Stimulated activated naive B cell treated with anti-CD40 and anti-IgM and Interleukin-4, amounts not matched to agents 10 μg/mL and 1 μg/mL and 100 μg/mL, for 72 hours (primary cell): ENCODE measurements at regions not wholly inside any gene's neighbourhood (a gene's known extent, or its start where the extent isn't known, plus 50 kb on each side); places are given as distances from the start of the nearest gene placed in this dataset.

Experiments
- ATAC-seq, 2 donors: fragments of 150-1000 bp; cut with Tn5 transposase; replicated peaks; 2 replicates each; pipeline ENCODE4 v1.10.0; 2021; ENCODE audit warnings: moderate library complexity in 1 of 2
- DNase-seq: peaks from one replicate; pipeline ENCODE4 v3.0.0; 2021
- H3K27ac Mint-ChIP-seq: one replicate; pipeline ENCODE4 v1.8.0; 2022; ENCODE audit warnings: mild to moderate bottlenecking, mixed read lengths
- H3K27me3 Mint-ChIP-seq, 2 donors: one replicate each; pipeline ENCODE4 v1.8.0; 2022; ENCODE audit warnings: mixed read lengths in 2 of 2
- H3K36me3 Mint-ChIP-seq, 2 donors: one replicate each; pipeline ENCODE4 v1.8.0; 2022; ENCODE audit warnings: mixed read lengths in 2 of 2, mild to moderate bottlenecking in 1 of 2
- H3K4me1 Mint-ChIP-seq, 2 donors: one replicate each; pipeline ENCODE4 v1.8.0; 2022; ENCODE audit warnings: mixed read lengths in 2 of 2, mild to moderate bottlenecking in 1 of 2
- H3K4me3 Mint-ChIP-seq, 2 donors: one replicate each; pipeline ENCODE4 v1.8.0; 2022; ENCODE audit warnings: mild to moderate bottlenecking in 2 of 2, mixed read lengths in 2 of 2, moderate library complexity in 1 of 2
- H3K9me3 Mint-ChIP-seq, 2 donors: one replicate each; pipeline ENCODE4 v1.8.0; 2022; ENCODE audit warnings: mixed read lengths in 2 of 2, mild to moderate bottlenecking in 1 of 2

DNA sequence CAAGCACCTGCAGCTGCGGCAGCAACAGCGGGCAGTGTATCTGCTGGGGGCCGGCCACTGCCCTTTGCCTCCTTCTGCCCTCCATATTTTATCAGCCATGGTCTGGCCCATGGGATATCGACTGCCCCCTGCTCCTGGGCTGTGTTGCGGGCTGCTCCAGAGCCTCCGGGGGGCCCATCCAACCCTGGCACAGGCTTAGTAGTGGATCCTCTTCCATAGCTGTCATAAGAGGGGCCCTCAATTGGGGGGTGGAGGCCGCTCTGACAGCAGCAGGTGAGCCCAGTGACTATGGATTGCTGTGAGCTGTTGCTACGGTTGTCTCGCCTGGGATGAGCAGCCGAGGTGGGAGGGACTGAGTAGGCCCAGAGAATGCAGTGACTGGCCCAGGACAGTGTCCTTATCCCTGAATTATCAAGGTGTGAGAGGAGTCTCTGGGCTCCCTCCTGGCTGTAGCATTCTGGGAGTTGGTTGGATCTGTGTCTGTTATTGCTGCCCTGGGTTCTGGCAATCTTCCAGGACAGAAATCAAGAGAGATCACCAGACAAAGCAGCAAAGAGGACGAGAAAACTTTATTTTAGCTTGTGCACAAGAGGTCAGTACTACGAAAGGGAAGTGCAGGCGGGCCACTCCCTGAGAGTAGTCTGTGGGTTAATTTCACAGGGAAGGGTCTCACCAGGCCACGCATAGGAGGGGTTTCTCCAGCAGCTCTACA, 145.1 kb downstream of the ASB1 start:
- Mint-ChIP-seq H3K9me3 (no peaks in the 10 kb centered on the region), H3K4me1 (no peaks in the 10 kb centered on the region), H3K27me3 (peaks cover 0 to 4% of the 10 kb centered on the region in 2 donors), H3K4me3 (no peak overlapping the region), H3K36me3 (no peaks in the 10 kb centered on the region), H3K27ac (no peak overlapping the region)
- DNase-seq (no peak), ATAC-seq (no peak)

GRCh38 chr2:238573065-238573778, 146.5 kb downstream of the ASB1 start:
- H3K27ac Mint-ChIP-seq: no peak overlapping the region
- DNase-seq (no peak), ATAC-seq (peak; percentile 25 to 46)
- H3K36me3 Mint-ChIP-seq: no peaks in the 10 kb centered on the region
- no peak overlapping the region for H3K4me3 Mint-ChIP-seq
- peaks cover 0 to 4% of the 10 kb centered on the region in 2 donors for H3K27me3 Mint-ChIP-seq
- no peaks in the 10 kb centered on the region for H3K9me3 Mint-ChIP-seq
- no peaks in the 10 kb centered on the region for H3K4me1 Mint-ChIP-seq

GRCh38 chr2:238573916-238574315, 147.2 kb downstream of the ASB1 start:
- Mint-ChIP-seq H3K4me1 (no peaks in the 10 kb centered on the region), H3K4me3 (no peak overlapping the region), H3K9me3 (no peaks in the 10 kb centered on the region), H3K36me3 (no peaks in the 10 kb centered on the region), H3K27ac (no peak overlapping the region), H3K27me3 (peaks cover 0 to 4% of the 10 kb centered on the region in 2 donors)
- no peak for ATAC-seq
- DNase-seq: no peak

- Mint-ChIP-seq H3K4me1 (no peaks in the 10 kb centered on the region), H3K36me3 (no peaks in the 10 kb centered on the region), H3K4me3 (no peak overlapping the region), H3K9me3 (no peaks in the 10 kb centered on the region), H3K27ac (no peak overlapping the region), H3K27me3 (peaks cover 0 to 7% of the 10 kb centered on the region in 2 donors)
- ATAC-seq (no peak), DNase-seq (no peak)
Observed at GRCh38 chr2:238574490-238575271, 148.0 kb downstream of the ASB1 start.

- H3K4me1 Mint-ChIP-seq: no peaks in the 10 kb centered on the region
- no peak overlapping the region for H3K4me3 Mint-ChIP-seq
- H3K36me3 Mint-ChIP-seq: no peaks in the 10 kb centered on the region
- DNase-seq (no peak), ATAC-seq (no peak)
- H3K27me3 Mint-ChIP-seq: peaks cover 10 to 14% of the 10 kb centered on the region in 2 donors
- no peaks in the 10 kb centered on the region for H3K9me3 Mint-ChIP-seq
- H3K27ac Mint-ChIP-seq: no peak overlapping the region
Observed at GRCh38 chr2:238576674-238577073, 149.9 kb downstream of the ASB1 start.

GRCh38 chr2:238578256-238578655, 151.5 kb downstream of the ASB1 start:
- no peak for DNase-seq
- Mint-ChIP-seq H3K27ac (no peak overlapping the region), H3K9me3 (peaks cover 0 to 5% of the 10 kb centered on the region in 2 donors), H3K4me3 (no peak overlapping the region), H3K4me1 (no peaks in the 10 kb centered on the region), H3K27me3 (peaks cover 10 to 14% of the 10 kb centered on the region in 2 donors), H3K36me3 (no peaks in the 10 kb centered on the region)
- ATAC-seq: no peak

GRCh38 chr2:238580486-238580885, 153.8 kb downstream of the ASB1 start:
- Mint-ChIP-seq H3K4me3 (no peak overlapping the region), H3K4me1 (no peaks in the 10 kb centered on the region), H3K9me3 (peaks cover 5 to 11% of the 10 kb centered on the region in 2 donors), H3K36me3 (no peaks in the 10 kb centered on the region), H3K27me3 (peaks cover 10% of the 10 kb centered on the region in 2 donors), H3K27ac (no peak overlapping the region)
- no peak for DNase-seq
- no peak for ATAC-seq

DNA sequence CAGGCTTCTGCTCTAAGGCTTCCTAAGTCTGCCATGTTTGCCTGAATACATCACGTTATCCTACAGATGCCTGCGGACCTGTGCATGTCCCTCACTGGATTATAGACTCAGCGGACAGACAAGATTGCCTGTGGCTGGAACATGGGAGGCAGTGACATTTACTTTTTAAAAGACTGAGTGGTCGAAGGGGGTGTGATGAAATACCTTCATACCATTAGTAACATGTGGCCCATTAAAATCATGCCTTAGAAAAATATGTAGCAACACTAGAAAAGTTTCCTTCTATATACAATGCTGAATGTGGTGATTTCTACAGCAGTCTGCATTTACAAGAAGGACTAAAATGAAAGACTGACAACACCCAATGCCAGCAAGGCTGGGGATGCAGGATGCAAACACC, 154.4 kb downstream of the ASB1 start:
- no peak for ATAC-seq
- Mint-ChIP-seq H3K27me3 (peaks cover 10% of the 10 kb centered on the region in 2 donors), H3K9me3 (peaks cover 5 to 11% of the 10 kb centered on the region in 2 donors), H3K36me3 (no peaks in the 10 kb centered on the region), H3K4me1 (no peaks in the 10 kb centered on the region), H3K4me3 (no peak overlapping the region), H3K27ac (no peak overlapping the region)
- DNase-seq: no peak

GRCh38 chr2:238582159-238582558, 155.4 kb downstream of the ASB1 start:
- Mint-ChIP-seq H3K4me1 (no peaks in the 10 kb centered on the region), H3K36me3 (no peaks in the 10 kb centered on the region), H3K4me3 (no peak overlapping the region), H3K27ac (no peak overlapping the region), H3K27me3 (peaks cover 10% of the 10 kb centered on the region in 2 donors), H3K9me3 (peaks cover 5 to 11% of the 10 kb centered on the region in 2 donors)
- no peak for ATAC-seq
- no peak for DNase-seq

- no peaks in the 10 kb centered on the region for H3K4me1 Mint-ChIP-seq
- DNase-seq: no peak
- no peak overlapping the region for H3K4me3 Mint-ChIP-seq
- no peak overlapping the region for H3K27ac Mint-ChIP-seq
- peaks cover 5 to 11% of the 10 kb centered on the region in 2 donors for H3K9me3 Mint-ChIP-seq
- no peak for ATAC-seq
- no peaks in the 10 kb centered on the region for H3K36me3 Mint-ChIP-seq
- H3K27me3 Mint-ChIP-seq: peaks cover 7 to 10% of the 10 kb centered on the region in 2 donors
Observed at GRCh38 chr2:238584617-238585016, 157.9 kb downstream of the ASB1 start.

- ATAC-seq: no peak
- DNase-seq: no peak
- Mint-ChIP-seq H3K4me1 (no peaks in the 10 kb centered on the region), H3K27me3 (no peaks in the 10 kb centered on the region), H3K27ac (no peak overlapping the region), H3K9me3 (peaks cover 5 to 11% of the 10 kb centered on the region in 2 donors), H3K36me3 (no peaks in the 10 kb centered on the region), H3K4me3 (no peak overlapping the region)
Observed at GRCh38 chr2:238585836-238586821, 159.4 kb downstream of the ASB1 start.

GRCh38 chr2:238586931-238587775, 160.4 kb downstream of the ASB1 start:
- Mint-ChIP-seq H3K4me3 (no peak overlapping the region), H3K36me3 (no peaks in the 10 kb centered on the region), H3K27me3 (no peaks in the 10 kb centered on the region), H3K4me1 (no peaks in the 10 kb centered on the region), H3K9me3 (peaks cover 5 to 11% of the 10 kb centered on the region in 2 donors), H3K27ac (no peak overlapping the region)
- ATAC-seq: no peak
- DNase-seq: no peak
